NCI-H2171 (cell line): ENCODE measurements at regions not wholly inside any gene's neighbourhood (a gene's known extent, or its start where the extent isn't known, plus 50 kb on each side); places are given as distances from the start of the nearest gene placed in this dataset.

Experiments
- DNase-seq: peaks from one replicate; lab custom pipeline; 2025; lab: John Stamatoyannopoulos, UW

- DNase-seq, result no peak
Observed at GRCh38 chr15:70491201-70491621, 272.1 kb downstream of the UACA start.

GRCh38 chr15:70490838-70491155 is 272.6 kb downstream of the UACA start:
- DNase-seq, result no peak

GRCh38 chr15:70490148-70490837 is 273.1 kb downstream of the UACA start:
- DNase-seq, result no peak

GRCh38 chr15:70488941-70489848 is 274.2 kb downstream of the UACA start:
- no peak for DNase-seq

- no peak for DNase-seq
Observed at GRCh38 chr15:70488002-70488605, 275.3 kb downstream of the UACA start.

GRCh38 chr15:70487387-70487740 is 276.0 kb downstream of the UACA start:
- DNase-seq, result no peak

GRCh38 chr15:70486451-70487386 is 276.6 kb downstream of the UACA start:
- no peak for DNase-seq

GRCh38 chr15:70486012-70486411 is 277.3 kb downstream of the UACA start:
- DNase-seq, result no peak

- DNase-seq, result no peak
Observed at GRCh38 chr15:70484993-70485392, 278.4 kb downstream of the UACA start.

- no peak for DNase-seq
Observed at GRCh38 chr15:70483513-70483912, 279.8 kb downstream of the UACA start.

- DNase-seq, result no peak
Observed at GRCh38 chr15:70480196-70480856, 283.0 kb downstream of the UACA start.

GRCh38 chr15:70479785-70480184 is 283.6 kb downstream of the UACA start:
- DNase-seq, result no peak

- DNase-seq, result no peak
Observed at GRCh38 chr15:70479056-70479455, 284.3 kb downstream of the UACA start.

GRCh38 chr15:70478251-70478990 is 284.9 kb downstream of the UACA start:
- DNase-seq, result no peak

- no peak for DNase-seq
Observed at GRCh38 chr15:70477750-70478250, 285.6 kb downstream of the UACA start.

GRCh38 chr15:70476441-70476840 is 286.9 kb downstream of the UACA start:
- DNase-seq, result no peak

- DNase-seq, result no peak
Observed at GRCh38 chr15:70475921-70476320, 287.4 kb downstream of the UACA start.

GRCh38 chr15:70475407-70475781 is 288.0 kb downstream of the UACA start:
- DNase-seq, result no peak

- DNase-seq, result no peak
Observed at GRCh38 chr15:70474471-70475406, 288.6 kb downstream of the UACA start.
